ENCODE measurements at regions not wholly inside any gene's neighbourhood (a gene's known extent, or its start where the extent isn't known, plus 50 kb on each side); places are given as distances from the start of the nearest gene placed in this dataset.
"Not testable (repeated sequence)": the region's sequence is repeated elsewhere in the genome, so short reads cannot be mapped to it uniquely, and the experiment has no call there.

- in situ Hi-C loops (cut with HindIII; ENCODE audit: low pct_unique_long_range_greater_than_20kb, low sequenced_read_pairs) = no loop called here
- no peak for DNase-seq (ENCODE audit: low read depth in 1 of 2, low spot score in 1 of 2)
- no peak for TF ChIP-seq JUND (IDR thresholded peaks at IDR 0.05; ENCODE audit: low read depth)
These were observed 198.1 kb upstream of the TRPC7 start for GRCh38 chr5:136563489-136563888.

- in situ Hi-C loops (cut with HindIII; ENCODE audit: low pct_unique_long_range_greater_than_20kb, low sequenced_read_pairs) = no loop called here
- peak in 1 of 2 experiments; percentile 30 for DNase-seq (ENCODE audit: low read depth in 1 of 2, low spot score in 1 of 2)
- TF ChIP-seq JUND (IDR thresholded peaks at IDR 0.05; ENCODE audit: low read depth) = no peak
These were observed 194.8 kb upstream of the TRPC7 start for GRCh38 chr5:136560126-136560525.

GRCh38 chr5:136559651-136560050 lies 194.3 kb upstream of the TRPC7 start:
- DNase-seq (ENCODE audit: low read depth in 1 of 2, low spot score in 1 of 2) = no peak
- TF ChIP-seq JUND (IDR thresholded peaks at IDR 0.05; ENCODE audit: low read depth) = no peak
- in situ Hi-C loops (cut with HindIII; ENCODE audit: low pct_unique_long_range_greater_than_20kb, low sequenced_read_pairs) = no loop called here

- in situ Hi-C loops (cut with HindIII; ENCODE audit: low pct_unique_long_range_greater_than_20kb, low sequenced_read_pairs); DNase-seq (ENCODE audit: low read depth in 1 of 2, low spot score in 1 of 2): not testable (repeated sequence)
These were observed 181.8 kb upstream of the TRPC7 start for GRCh38 chr5:136547096-136547495.

GRCh38 chr5:136546441-136546840 lies 181.1 kb upstream of the TRPC7 start:
- in situ Hi-C loops (cut with HindIII; ENCODE audit: low pct_unique_long_range_greater_than_20kb, low sequenced_read_pairs); DNase-seq (ENCODE audit: low read depth in 1 of 2, low spot score in 1 of 2): not testable (repeated sequence)

- DNase-seq (ENCODE audit: low read depth in 1 of 2, low spot score in 1 of 2); in situ Hi-C loops (cut with HindIII; ENCODE audit: low pct_unique_long_range_greater_than_20kb, low sequenced_read_pairs): not testable (repeated sequence)
These were observed 179.7 kb upstream of the TRPC7 start for GRCh38 chr5:136545031-136545430.

GRCh38 chr5:136538534-136538933 lies 173.2 kb upstream of the TRPC7 start:
- TF ChIP-seq JUND (IDR thresholded peaks at IDR 0.05; ENCODE audit: low read depth) = no peak
- in situ Hi-C loops (cut with HindIII; ENCODE audit: low pct_unique_long_range_greater_than_20kb, low sequenced_read_pairs) = no loop called here
- DNase-seq (ENCODE audit: low read depth in 1 of 2, low spot score in 1 of 2) = no peak

GRCh38 chr5:136529081-136529480 lies 163.7 kb upstream of the TRPC7 start:
- in situ Hi-C loops (cut with HindIII; ENCODE audit: low pct_unique_long_range_greater_than_20kb, low sequenced_read_pairs) = no loop called here
- TF ChIP-seq JUND (IDR thresholded peaks at IDR 0.05; ENCODE audit: low read depth) = no peak
- DNase-seq (ENCODE audit: low read depth in 1 of 2, low spot score in 1 of 2) = no peak

GRCh38 chr5:136528481-136529030 lies 163.2 kb upstream of the TRPC7 start:
- TF ChIP-seq JUND (IDR thresholded peaks at IDR 0.05; ENCODE audit: low read depth) = no peak
- in situ Hi-C loops (cut with HindIII; ENCODE audit: low pct_unique_long_range_greater_than_20kb, low sequenced_read_pairs) = no loop called here

GRCh38 chr5:136527311-136527710 lies 162.0 kb upstream of the TRPC7 start:
- no peak for DNase-seq (ENCODE audit: low read depth in 1 of 2, low spot score in 1 of 2)
- in situ Hi-C loops (cut with HindIII; ENCODE audit: low pct_unique_long_range_greater_than_20kb, low sequenced_read_pairs) = no loop called here
- TF ChIP-seq JUND (IDR thresholded peaks at IDR 0.05; ENCODE audit: low read depth) = no peak

More at GRCh38 chr5:136528481-136529030, 163.2 kb upstream of the TRPC7 start:
- DNase-seq (ENCODE audit: low read depth in 1 of 2, low spot score in 1 of 2) = no peak

GRCh38 chr5:136526791-136527190 lies 161.4 kb upstream of the TRPC7 start:
- no peak for TF ChIP-seq JUND (IDR thresholded peaks at IDR 0.05; ENCODE audit: low read depth)

GRCh38 chr5:136526021-136526420 lies 160.7 kb upstream of the TRPC7 start:
- no peak for TF ChIP-seq JUND (IDR thresholded peaks at IDR 0.05; ENCODE audit: low read depth)
- no peak for DNase-seq (ENCODE audit: low read depth in 1 of 2, low spot score in 1 of 2)
- in situ Hi-C loops (cut with HindIII; ENCODE audit: low pct_unique_long_range_greater_than_20kb, low sequenced_read_pairs) = no loop called here

More at GRCh38 chr5:136526791-136527190, 161.4 kb upstream of the TRPC7 start:
- DNase-seq (ENCODE audit: low read depth in 1 of 2, low spot score in 1 of 2) = no peak
- in situ Hi-C loops (cut with HindIII; ENCODE audit: low pct_unique_long_range_greater_than_20kb, low sequenced_read_pairs) = no loop called here

- in situ Hi-C loops (cut with HindIII; ENCODE audit: low pct_unique_long_range_greater_than_20kb, low sequenced_read_pairs) = no loop called here
- no peak for TF ChIP-seq JUND (IDR thresholded peaks at IDR 0.05; ENCODE audit: low read depth)
- no peak for DNase-seq (ENCODE audit: low read depth in 1 of 2, low spot score in 1 of 2)
These were observed 160.3 kb upstream of the TRPC7 start for GRCh38 chr5:136525597-136525996.

GRCh38 chr5:136522217-136522956 lies 157.0 kb upstream of the TRPC7 start:
- in situ Hi-C loops (cut with HindIII; ENCODE audit: low pct_unique_long_range_greater_than_20kb, low sequenced_read_pairs) = no loop called here
- no peak for TF ChIP-seq JUND (IDR thresholded peaks at IDR 0.05; ENCODE audit: low read depth)
- DNase-seq (ENCODE audit: low read depth in 1 of 2, low spot score in 1 of 2) = no peak

Measured in T47D (cell line).